ENCODE measurements at regions not wholly inside any gene's neighbourhood (a gene's known extent, or its start where the extent isn't known, plus 50 kb on each side); places are given as distances from the start of the nearest gene placed in this dataset.

- TF ChIP-seq CTCF (IDR thresholded peaks at IDR 0.05; ENCODE audit: insufficient read depth, low read depth, low read length) (no peak), EZH2 (IDR thresholded peaks at IDR 0.05; ENCODE audit: insufficient read depth, low read length) (no peak)
These were observed 164.2 kb upstream of the SETBP1 start for GRCh38 chr18:44516450-44516849.
